ENCODE measurements at regions not wholly inside any gene's neighbourhood (a gene's known extent, or its start where the extent isn't known, plus 50 kb on each side); places are given as distances from the start of the nearest gene placed in this dataset.

DNA sequence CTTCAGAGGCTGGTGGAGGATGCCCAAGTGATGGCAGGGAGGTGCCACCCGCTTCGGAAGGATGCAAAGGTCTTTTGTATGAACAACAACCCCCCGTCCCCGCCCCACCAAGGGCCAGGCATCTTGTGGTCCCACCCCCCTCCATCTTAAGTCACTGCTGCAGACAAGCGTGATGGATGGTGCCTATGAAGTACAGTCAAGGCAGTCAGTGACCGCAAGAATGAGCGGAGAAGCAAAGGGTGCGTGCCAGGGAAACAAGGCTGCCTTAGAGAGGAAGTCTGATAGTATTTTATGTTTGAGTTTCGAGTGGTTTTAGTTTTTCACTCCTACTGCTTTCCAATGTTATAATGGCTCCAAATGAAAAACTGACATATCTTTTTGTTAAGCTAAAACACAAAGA lies 68.7 kb upstream of the GPM6B start:
- TF ChIP-seq, protein P1, sequence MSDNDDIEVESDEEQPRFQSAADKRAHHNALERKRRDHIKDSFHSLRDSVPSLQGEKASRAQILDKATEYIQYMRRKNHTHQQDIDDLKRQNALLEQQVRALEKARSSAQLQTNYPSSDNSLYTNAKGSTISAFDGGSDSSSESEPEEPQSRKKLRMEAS (IDR thresholded peaks at IDR 0.05; ENCODE audit: low read depth, low read length) = no peak
- TF ChIP-seq, protein P2, sequence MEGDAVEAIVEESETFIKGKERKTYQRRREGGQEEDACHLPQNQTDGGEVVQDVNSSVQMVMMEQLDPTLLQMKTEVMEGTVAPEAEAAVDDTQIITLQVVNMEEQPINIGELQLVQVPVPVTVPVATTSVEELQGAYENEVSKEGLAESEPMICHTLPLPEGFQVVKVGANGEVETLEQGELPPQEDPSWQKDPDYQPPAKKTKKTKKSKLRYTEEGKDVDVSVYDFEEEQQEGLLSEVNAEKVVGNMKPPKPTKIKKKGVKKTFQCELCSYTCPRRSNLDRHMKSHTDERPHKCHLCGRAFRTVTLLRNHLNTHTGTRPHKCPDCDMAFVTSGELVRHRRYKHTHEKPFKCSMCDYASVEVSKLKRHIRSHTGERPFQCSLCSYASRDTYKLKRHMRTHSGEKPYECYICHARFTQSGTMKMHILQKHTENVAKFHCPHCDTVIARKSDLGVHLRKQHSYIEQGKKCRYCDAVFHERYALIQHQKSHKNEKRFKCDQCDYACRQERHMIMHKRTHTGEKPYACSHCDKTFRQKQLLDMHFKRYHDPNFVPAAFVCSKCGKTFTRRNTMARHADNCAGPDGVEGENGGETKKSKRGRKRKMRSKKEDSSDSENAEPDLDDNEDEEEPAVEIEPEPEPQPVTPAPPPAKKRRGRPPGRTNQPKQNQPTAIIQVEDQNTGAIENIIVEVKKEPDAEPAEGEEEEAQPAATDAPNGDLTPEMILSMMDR (IDR thresholded peaks at IDR 0.05; ENCODE audit: low read depth, low read length) = no peak
- no peak for TF ChIP-seq MYC (IDR thresholded peaks at IDR 0.05; ENCODE audit: low read depth, low read length)
- TF ChIP-seq POLR2A (IDR thresholded peaks at IDR 0.05; ENCODE audit: extremely low read depth, insufficient read length) = no peak
- no peak for DNase-seq (ENCODE audit: low read depth)
- H3K4me3 ChIP-seq (ENCODE audit: low read depth, low read length) = no peak overlapping the region

DNA sequence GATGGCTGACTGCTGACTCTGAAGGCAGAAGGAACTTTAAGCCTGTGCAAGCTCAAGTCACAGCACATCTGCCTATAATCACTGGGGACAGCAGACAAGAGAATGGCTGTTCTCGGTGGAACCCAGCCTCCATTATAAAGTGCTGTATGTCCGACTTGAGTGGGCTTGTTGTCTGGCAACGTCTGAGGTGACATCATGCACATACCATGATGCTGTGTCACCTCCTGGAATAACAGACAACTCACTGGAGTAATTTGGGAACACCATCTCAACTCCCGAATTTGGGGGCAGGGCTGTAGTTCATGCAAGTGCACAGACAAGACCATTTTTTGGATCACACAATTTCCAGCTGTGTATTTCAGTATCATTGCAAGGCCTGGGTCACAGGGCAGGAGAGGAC lies 59.8 kb upstream of the GPM6B start:
- no peak for TF ChIP-seq POLR2A (IDR thresholded peaks at IDR 0.05; ENCODE audit: extremely low read depth, insufficient read length)
- TF ChIP-seq MYC (IDR thresholded peaks at IDR 0.05; ENCODE audit: low read depth, low read length) = no peak
- TF ChIP-seq, protein P1 (IDR thresholded peaks at IDR 0.05; ENCODE audit: low read depth, low read length) = no peak
- TF ChIP-seq, protein P2 (IDR thresholded peaks at IDR 0.05; ENCODE audit: low read depth, low read length) = no peak
- H3K4me3 ChIP-seq (ENCODE audit: low read depth, low read length) = no peak overlapping the region
- no peak for DNase-seq (ENCODE audit: low read depth)

DNA sequence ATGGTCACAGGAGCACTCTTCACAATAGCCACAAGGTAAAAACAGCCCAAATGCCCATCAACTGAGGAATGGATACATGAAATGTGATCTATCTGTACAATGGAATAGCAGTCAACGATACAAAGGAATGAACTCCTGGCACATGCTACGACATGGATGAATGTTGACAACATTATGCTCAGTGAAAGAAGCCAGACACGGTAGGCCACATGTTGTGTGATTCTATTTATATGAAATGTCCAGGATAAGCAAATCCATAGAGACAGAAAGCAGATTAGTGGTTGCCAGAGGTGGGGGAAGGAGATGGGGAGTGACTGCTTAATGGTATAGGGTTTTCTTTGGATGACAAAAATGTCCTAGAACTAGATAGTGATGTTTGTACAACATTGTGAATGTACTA lies 58.7 kb upstream of the GPM6B start:
- no peak overlapping the region for H3K4me3 ChIP-seq (ENCODE audit: low read depth, low read length)
- DNase-seq (ENCODE audit: low read depth) = no peak
- TF ChIP-seq, protein P2 (IDR thresholded peaks at IDR 0.05; ENCODE audit: low read depth, low read length) = no peak
- TF ChIP-seq, protein P1 (IDR thresholded peaks at IDR 0.05; ENCODE audit: low read depth, low read length) = no peak
- TF ChIP-seq POLR2A (IDR thresholded peaks at IDR 0.05; ENCODE audit: extremely low read depth, insufficient read length) (no peak), MYC (IDR thresholded peaks at IDR 0.05; ENCODE audit: low read depth, low read length) (no peak)

DNA sequence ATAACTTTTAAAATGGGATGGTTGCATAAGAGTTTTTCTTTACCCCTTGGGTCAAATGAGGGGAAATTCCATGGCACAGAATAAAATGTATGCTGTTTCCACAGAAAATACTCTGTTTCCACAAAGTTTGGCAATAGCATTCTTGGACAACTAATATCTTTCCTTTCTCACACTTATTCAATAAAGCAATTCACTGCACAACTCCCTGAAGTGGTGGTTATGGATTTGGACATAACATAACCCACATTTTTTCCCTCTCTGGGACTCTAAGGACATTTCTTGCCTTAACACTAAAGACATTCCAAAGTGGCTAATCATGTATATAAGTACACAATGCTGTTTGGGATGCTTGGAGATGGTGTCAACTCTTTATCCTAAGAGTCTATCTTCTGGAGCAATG lies 51.7 kb upstream of the GPM6B start:
- no peak for DNase-seq (ENCODE audit: low read depth)
- no peak for TF ChIP-seq POLR2A (IDR thresholded peaks at IDR 0.05; ENCODE audit: extremely low read depth, insufficient read length)
- no peak overlapping the region for H3K4me3 ChIP-seq (ENCODE audit: low read depth, low read length)
